ENCODE measurements at regions not wholly inside any gene's neighbourhood (a gene's known extent, or its start where the extent isn't known, plus 50 kb on each side); places are given as distances from the start of the nearest gene placed in this dataset.

- Histone ChIP-seq H3K9me3 (ENCODE audit: control insufficient read depth in 4 of 4, insufficient read depth in 3 of 4, low read length in 3 of 4) (peaks cover 0 to 6% (median 0%) of the 10 kb centered on the region in 4 donors), H3K36me3 (ENCODE audit: control insufficient read depth in 4 of 4, insufficient read depth in 4 of 4, low read length in 4 of 4) (no peaks in the 10 kb centered on the region), H3K27me3 (ENCODE audit: control insufficient read depth in 3 of 3, insufficient read depth in 3 of 3, low read length in 2 of 3) (no peaks in the 10 kb centered on the region), H3K4me3 (no peak overlapping the region), H3K4me1 (ENCODE audit: control insufficient read depth in 5 of 5, insufficient read depth in 5 of 5, low read length in 5 of 5) (no peaks in the 10 kb centered on the region), H3K9ac (ENCODE audit: insufficient read depth in 1 of 2, low read length in 2 of 2) (no peak overlapping the region), H3K27ac (ENCODE audit: low read depth in 1 of 2, low read length in 1 of 2) (no peak overlapping the region)
- ATAC-seq (ENCODE audit: insufficient read depth, low FRiP score) (no peak), DNase-seq (no peak)
- no peak for TF ChIP-seq CTCF (IDR thresholded peaks at IDR 0.05; ENCODE audit: control extremely low read depth, extremely low read depth)
- 82 to 84% methylated on average over 2 of the region's 2 CpGs for WGBS, 2 donors
These were observed 520.9 kb downstream of the BCL11B start for GRCh38 chr14:98751110-98751509.

- no peaks in the 10 kb centered on the region for H3K27me3 ChIP-seq (ENCODE audit: control insufficient read depth in 3 of 3, insufficient read depth in 3 of 3, low read length in 2 of 3)
- no peak for DNase-seq
- no peak overlapping the region for H3K4me3 ChIP-seq
- WGBS, 2 donors: 86 to 89% methylated on average over 1 of the region's 1 CpG
- H3K36me3 ChIP-seq (ENCODE audit: control insufficient read depth in 4 of 4, insufficient read depth in 4 of 4, low read length in 4 of 4): no peaks in the 10 kb centered on the region
- no peak for TF ChIP-seq CTCF (IDR thresholded peaks at IDR 0.05; ENCODE audit: control extremely low read depth, extremely low read depth)
- H3K4me1 ChIP-seq (ENCODE audit: control insufficient read depth in 5 of 5, insufficient read depth in 5 of 5, low read length in 5 of 5): no peaks in the 10 kb centered on the region
- no peak overlapping the region for H3K27ac ChIP-seq (ENCODE audit: low read depth in 1 of 2, low read length in 1 of 2)
- H3K9ac ChIP-seq (ENCODE audit: insufficient read depth in 1 of 2, low read length in 2 of 2): no peak overlapping the region
- H3K9me3 ChIP-seq (ENCODE audit: control insufficient read depth in 4 of 4, insufficient read depth in 3 of 4, low read length in 3 of 4): peaks cover 0 to 6% (median 0%) of the 10 kb centered on the region in 4 donors
- no peak for ATAC-seq (ENCODE audit: insufficient read depth, low FRiP score)
These were observed 519.3 kb downstream of the BCL11B start for GRCh38 chr14:98752660-98753059.

- no peaks in the 10 kb centered on the region for H3K4me1 ChIP-seq (ENCODE audit: control insufficient read depth in 5 of 5, insufficient read depth in 5 of 5, low read length in 5 of 5)
- no peak overlapping the region for H3K27ac ChIP-seq (ENCODE audit: low read depth in 1 of 2, low read length in 1 of 2)
- H3K9me3 ChIP-seq (ENCODE audit: control insufficient read depth in 4 of 4, insufficient read depth in 3 of 4, low read length in 3 of 4): peaks cover 0 to 7% (median 0%) of the 10 kb centered on the region in 4 donors
- no peaks in the 10 kb centered on the region for H3K36me3 ChIP-seq (ENCODE audit: control insufficient read depth in 4 of 4, insufficient read depth in 4 of 4, low read length in 4 of 4)
- H3K27me3 ChIP-seq (ENCODE audit: control insufficient read depth in 3 of 3, insufficient read depth in 3 of 3, low read length in 2 of 3): no peaks in the 10 kb centered on the region
- ATAC-seq (ENCODE audit: insufficient read depth, low FRiP score) (no peak), DNase-seq (no peak)
- 62 to 80% methylated on average over 2 of the region's 2 CpGs for WGBS, 2 donors
- H3K4me3 ChIP-seq: no peak overlapping the region
- H3K9ac ChIP-seq (ENCODE audit: insufficient read depth in 1 of 2, low read length in 2 of 2): no peak overlapping the region
- TF ChIP-seq CTCF (IDR thresholded peaks at IDR 0.05; ENCODE audit: control extremely low read depth, extremely low read depth): no peak
These were observed 517.5 kb downstream of the BCL11B start for GRCh38 chr14:98754343-98755020.

GRCh38 chr14:98756749-98757148 lies 515.2 kb downstream of the BCL11B start:
- Histone ChIP-seq H3K27me3 (ENCODE audit: control insufficient read depth in 3 of 3, insufficient read depth in 3 of 3, low read length in 2 of 3) (no peaks in the 10 kb centered on the region), H3K36me3 (ENCODE audit: control insufficient read depth in 4 of 4, insufficient read depth in 4 of 4, low read length in 4 of 4) (no peaks in the 10 kb centered on the region), H3K9me3 (ENCODE audit: control insufficient read depth in 4 of 4, insufficient read depth in 3 of 4, low read length in 3 of 4) (peaks cover 0 to 9% (median 0%) of the 10 kb centered on the region in 4 donors), H3K4me1 (ENCODE audit: control insufficient read depth in 5 of 5, insufficient read depth in 5 of 5, low read length in 5 of 5) (no peaks in the 10 kb centered on the region), H3K9ac (ENCODE audit: insufficient read depth in 1 of 2, low read length in 2 of 2) (no peak overlapping the region), H3K4me3 (no peak overlapping the region), H3K27ac (ENCODE audit: low read depth in 1 of 2, low read length in 1 of 2) (no peak overlapping the region)
- no peak for TF ChIP-seq CTCF (IDR thresholded peaks at IDR 0.05; ENCODE audit: control extremely low read depth, extremely low read depth)
- DNase-seq: no peak
- no peak for ATAC-seq (ENCODE audit: insufficient read depth, low FRiP score)
- 83 to 88% methylated on average over 6 of the region's 6 CpGs for WGBS, 2 donors

Data from lung (tissue), 11 donors.